Loucy (cell line): ENCODE measurements at regions not wholly inside any gene's neighbourhood (a gene's known extent, or its start where the extent isn't known, plus 50 kb on each side); places are given as distances from the start of the nearest gene placed in this dataset.

Source experiments
- EZH2phosphoT487 ChIP-seq: fragments of 200-600 bp; IDR thresholded peaks from 2 replicates; pipeline ENCODE4 v1.6.1; 2018; ENCODE audit warnings: antibody characterized with exemption, mild to moderate bottlenecking, moderate library complexity, borderline replicate concordance
- TF ChIP-seq, protein P1 (sequence below): fragments of 200-600 bp; sonication (generic); conservative IDR thresholded peaks from 2 replicates; pipeline ENCODE4 v1.5.1; 2014; ENCODE audit warnings: mild to moderate bottlenecking, antibody characterized with exemption, low read length

DNA sequence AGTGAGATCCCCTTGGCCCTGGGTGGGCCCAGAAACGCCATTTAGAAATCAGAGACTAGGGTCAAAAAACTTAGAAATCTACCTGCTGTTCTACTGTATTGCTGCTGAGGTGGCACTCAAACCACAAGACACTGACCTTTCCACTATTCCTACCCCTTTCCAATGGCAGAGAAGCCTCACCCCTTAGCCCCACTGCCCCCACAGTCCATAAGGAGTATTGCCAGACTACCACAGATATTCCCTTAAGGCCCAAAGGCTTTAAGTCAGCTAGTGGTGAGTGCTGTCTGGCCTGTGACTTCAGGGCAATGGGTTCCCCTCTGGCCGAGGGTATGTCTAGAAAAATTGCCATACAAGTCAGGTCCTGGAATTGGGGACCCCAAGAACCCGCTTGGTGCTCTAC is 656.1 kb downstream of the COL12A1 start:
- TF ChIP-seq, protein P1, sequence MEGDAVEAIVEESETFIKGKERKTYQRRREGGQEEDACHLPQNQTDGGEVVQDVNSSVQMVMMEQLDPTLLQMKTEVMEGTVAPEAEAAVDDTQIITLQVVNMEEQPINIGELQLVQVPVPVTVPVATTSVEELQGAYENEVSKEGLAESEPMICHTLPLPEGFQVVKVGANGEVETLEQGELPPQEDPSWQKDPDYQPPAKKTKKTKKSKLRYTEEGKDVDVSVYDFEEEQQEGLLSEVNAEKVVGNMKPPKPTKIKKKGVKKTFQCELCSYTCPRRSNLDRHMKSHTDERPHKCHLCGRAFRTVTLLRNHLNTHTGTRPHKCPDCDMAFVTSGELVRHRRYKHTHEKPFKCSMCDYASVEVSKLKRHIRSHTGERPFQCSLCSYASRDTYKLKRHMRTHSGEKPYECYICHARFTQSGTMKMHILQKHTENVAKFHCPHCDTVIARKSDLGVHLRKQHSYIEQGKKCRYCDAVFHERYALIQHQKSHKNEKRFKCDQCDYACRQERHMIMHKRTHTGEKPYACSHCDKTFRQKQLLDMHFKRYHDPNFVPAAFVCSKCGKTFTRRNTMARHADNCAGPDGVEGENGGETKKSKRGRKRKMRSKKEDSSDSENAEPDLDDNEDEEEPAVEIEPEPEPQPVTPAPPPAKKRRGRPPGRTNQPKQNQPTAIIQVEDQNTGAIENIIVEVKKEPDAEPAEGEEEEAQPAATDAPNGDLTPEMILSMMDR, result no peak
- no peak for TF ChIP-seq EZH2phosphoT487
